ENCODE measurements at regions not wholly inside any gene's neighbourhood (a gene's known extent, or its start where the extent isn't known, plus 50 kb on each side); places are given as distances from the start of the nearest gene placed in this dataset.

DNA sequence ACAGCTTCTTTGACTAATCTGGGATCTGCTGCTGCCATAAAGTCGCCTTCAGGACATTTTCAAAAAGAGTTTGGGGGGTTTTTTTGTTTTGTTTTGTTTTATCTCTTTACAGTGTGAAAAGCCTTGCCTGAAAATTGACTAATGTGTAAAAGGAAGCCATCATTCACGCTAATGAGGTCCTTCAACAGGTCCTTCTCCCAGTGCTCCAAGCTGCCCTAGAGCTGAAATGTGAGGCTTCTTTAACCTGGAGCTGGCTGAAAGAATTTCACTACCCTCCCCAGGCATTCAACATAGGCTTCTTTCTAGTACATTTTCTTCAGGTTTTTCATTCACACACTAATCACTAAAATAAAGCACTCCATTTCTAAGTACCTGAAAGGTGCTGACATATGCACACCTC lies 145.1 kb upstream of the PRDM1 start:
- ChIA-PET CTCF (no interaction called here), POLR2A (no interaction called here)
- ATAC-seq (ENCODE audit: low read depth): no peak
- no peaks in the 10 kb centered on the region for H3K4me1 Mint-ChIP-seq
- no peak for DNase-seq
- no peaks in the 10 kb centered on the region for H3K9me3 ChIP-seq (ENCODE audit: control extremely low read depth in 1 of 3, control insufficient read depth in 2 of 3, insufficient read depth in 1 of 3, low read length in 2 of 3)
- H3K79me2 ChIP-seq (ENCODE audit: control insufficient read depth, insufficient read depth, low read length): no peaks in the 10 kb centered on the region
- H3K27me3 ChIP-seq (replicated peaks in 1 of 4; ENCODE audit: control extremely low read depth in 1 of 4, control insufficient read depth in 3 of 4, insufficient read depth in 4 of 4, low read length in 3 of 4): no peaks in the 10 kb centered on the region
- H3K36me3 ChIP-seq (replicated peaks in 1 of 2; ENCODE audit: control extremely low read depth in 1 of 2, control insufficient read depth in 1 of 2, extremely low read depth in 1 of 2, insufficient read depth in 2 of 2, low read length in 1 of 2): no peaks in the 10 kb centered on the region
- peaks cover 18% of the 10 kb centered on the region for H3K27me3 Mint-ChIP-seq
- H3K27ac ChIP-seq (ENCODE audit: low read length in 2 of 2): no peak overlapping the region
- no peak overlapping the region for H3K27ac Mint-ChIP-seq
- TF ChIP-seq, protein P1, sequence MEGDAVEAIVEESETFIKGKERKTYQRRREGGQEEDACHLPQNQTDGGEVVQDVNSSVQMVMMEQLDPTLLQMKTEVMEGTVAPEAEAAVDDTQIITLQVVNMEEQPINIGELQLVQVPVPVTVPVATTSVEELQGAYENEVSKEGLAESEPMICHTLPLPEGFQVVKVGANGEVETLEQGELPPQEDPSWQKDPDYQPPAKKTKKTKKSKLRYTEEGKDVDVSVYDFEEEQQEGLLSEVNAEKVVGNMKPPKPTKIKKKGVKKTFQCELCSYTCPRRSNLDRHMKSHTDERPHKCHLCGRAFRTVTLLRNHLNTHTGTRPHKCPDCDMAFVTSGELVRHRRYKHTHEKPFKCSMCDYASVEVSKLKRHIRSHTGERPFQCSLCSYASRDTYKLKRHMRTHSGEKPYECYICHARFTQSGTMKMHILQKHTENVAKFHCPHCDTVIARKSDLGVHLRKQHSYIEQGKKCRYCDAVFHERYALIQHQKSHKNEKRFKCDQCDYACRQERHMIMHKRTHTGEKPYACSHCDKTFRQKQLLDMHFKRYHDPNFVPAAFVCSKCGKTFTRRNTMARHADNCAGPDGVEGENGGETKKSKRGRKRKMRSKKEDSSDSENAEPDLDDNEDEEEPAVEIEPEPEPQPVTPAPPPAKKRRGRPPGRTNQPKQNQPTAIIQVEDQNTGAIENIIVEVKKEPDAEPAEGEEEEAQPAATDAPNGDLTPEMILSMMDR (IDR thresholded peaks at IDR 0.05): no peak
- no peak for TF ChIP-seq EZH2 (IDR thresholded peaks at IDR 0.05; ENCODE audit: borderline replicate concordance, insufficient read depth, low read depth, low read length, poor library complexity, severe bottlenecking)
- no peaks in the 10 kb centered on the region for H4K20me1 ChIP-seq (ENCODE audit: control insufficient read depth, insufficient read depth, low read length, poor library complexity, severe bottlenecking)
- no peaks in the 10 kb centered on the region for H3K9me3 Mint-ChIP-seq (ENCODE audit: insufficient read depth)
- H3K4me2 ChIP-seq (replicated peaks; ENCODE audit: low read depth, low read length, poor library complexity, severe bottlenecking): no peak overlapping the region
- no peak overlapping the region for H3K9ac ChIP-seq (ENCODE audit: low read length)
- H3K4me3 ChIP-seq (ENCODE audit: control extremely low read depth in 1 of 5, extremely low read depth in 1 of 5, insufficient read depth in 1 of 5, low read depth in 2 of 5, low read length in 4 of 5): no peak overlapping the region
- intact Hi-C loops (cut with micrococcal nuclease): no loop called here
- no peaks in the 10 kb centered on the region for H3K4me1 ChIP-seq (ENCODE audit: control insufficient read depth in 2 of 2, insufficient read depth in 2 of 2, low read length in 2 of 2)
- WGBS (ENCODE audit: insufficient coverage): 86% methylated on average over 1 of the region's 2 CpGs
- H3K4me3 Mint-ChIP-seq: no peak overlapping the region
- H2AFZ ChIP-seq (ENCODE audit: insufficient read depth, low read depth, low read length, poor library complexity, severe bottlenecking): no peak overlapping the region

DNA sequence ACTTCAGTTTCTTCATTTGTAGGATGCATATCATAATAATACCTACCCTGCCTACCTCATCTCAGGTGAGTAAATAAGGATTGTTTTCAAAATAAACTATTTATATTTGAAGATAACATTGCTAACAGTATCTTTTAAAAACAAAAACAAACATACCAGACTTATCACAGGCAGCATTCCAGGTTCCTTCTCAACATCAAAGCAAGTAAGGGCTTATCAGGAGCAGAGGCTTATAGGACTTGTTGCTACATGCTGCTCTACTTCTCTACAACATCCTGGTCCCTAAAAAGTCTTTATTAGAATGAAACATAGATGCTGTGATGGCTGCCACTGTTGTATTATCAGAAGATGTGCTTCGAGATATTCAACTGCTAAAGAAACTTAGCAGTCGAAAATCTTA lies 149.2 kb upstream of the PRDM1 start:
- no peaks in the 10 kb centered on the region for H3K4me1 Mint-ChIP-seq
- 86% methylated on average over 1 of the region's 2 CpGs for WGBS (ENCODE audit: insufficient coverage)
- CTCF ChIA-PET: no interaction called here

More for the DNA sequence above, 149.2 kb upstream of the PRDM1 start:
- intact Hi-C loops (cut with micrococcal nuclease): no loop called here
- Mint-ChIP-seq H3K4me3 (no peak overlapping the region), H3K9me3 (ENCODE audit: insufficient read depth) (no peaks in the 10 kb centered on the region), H3K27ac (no peak overlapping the region), H3K27me3 (peaks cover 12% of the 10 kb centered on the region)
- no peaks in the 10 kb centered on the region for H3K79me2 ChIP-seq (ENCODE audit: control insufficient read depth, insufficient read depth, low read length)
- H3K27ac ChIP-seq (ENCODE audit: low read length in 2 of 2): no peak overlapping the region
- H3K9ac ChIP-seq (ENCODE audit: low read length): no peak overlapping the region
- H4K20me1 ChIP-seq (ENCODE audit: control insufficient read depth, insufficient read depth, low read length, poor library complexity, severe bottlenecking): no peaks in the 10 kb centered on the region
- H3K27me3 ChIP-seq (replicated peaks in 1 of 4; ENCODE audit: control extremely low read depth in 1 of 4, control insufficient read depth in 3 of 4, insufficient read depth in 4 of 4, low read length in 3 of 4): no peaks in the 10 kb centered on the region
- no peak overlapping the region for H3K4me2 ChIP-seq (replicated peaks; ENCODE audit: low read depth, low read length, poor library complexity, severe bottlenecking)
- no peaks in the 10 kb centered on the region for H3K36me3 ChIP-seq (replicated peaks in 1 of 2; ENCODE audit: control extremely low read depth in 1 of 2, control insufficient read depth in 1 of 2, extremely low read depth in 1 of 2, insufficient read depth in 2 of 2, low read length in 1 of 2)
- H3K4me3 ChIP-seq (ENCODE audit: control extremely low read depth in 1 of 5, extremely low read depth in 1 of 5, insufficient read depth in 1 of 5, low read depth in 2 of 5, low read length in 4 of 5): no peak overlapping the region
- H3K4me1 ChIP-seq (ENCODE audit: control insufficient read depth in 2 of 2, insufficient read depth in 2 of 2, low read length in 2 of 2): no peaks in the 10 kb centered on the region
- no peak overlapping the region for H2AFZ ChIP-seq (ENCODE audit: insufficient read depth, low read depth, low read length, poor library complexity, severe bottlenecking)
- H3K9me3 ChIP-seq (ENCODE audit: control extremely low read depth in 1 of 3, control insufficient read depth in 2 of 3, insufficient read depth in 1 of 3, low read length in 2 of 3): no peaks in the 10 kb centered on the region
- POLR2A ChIA-PET: no interaction called here
- DNase-seq (no peak), ATAC-seq (ENCODE audit: low read depth) (no peak)
- TF ChIP-seq, protein P1 (IDR thresholded peaks at IDR 0.05): no peak
- no peak for TF ChIP-seq EZH2 (IDR thresholded peaks at IDR 0.05; ENCODE audit: borderline replicate concordance, insufficient read depth, low read depth, low read length, poor library complexity, severe bottlenecking)
